ENCODE measurements at regions not wholly inside any gene's neighbourhood (a gene's known extent, or its start where the extent isn't known, plus 50 kb on each side); places are given as distances from the start of the nearest gene placed in this dataset.

DNA sequence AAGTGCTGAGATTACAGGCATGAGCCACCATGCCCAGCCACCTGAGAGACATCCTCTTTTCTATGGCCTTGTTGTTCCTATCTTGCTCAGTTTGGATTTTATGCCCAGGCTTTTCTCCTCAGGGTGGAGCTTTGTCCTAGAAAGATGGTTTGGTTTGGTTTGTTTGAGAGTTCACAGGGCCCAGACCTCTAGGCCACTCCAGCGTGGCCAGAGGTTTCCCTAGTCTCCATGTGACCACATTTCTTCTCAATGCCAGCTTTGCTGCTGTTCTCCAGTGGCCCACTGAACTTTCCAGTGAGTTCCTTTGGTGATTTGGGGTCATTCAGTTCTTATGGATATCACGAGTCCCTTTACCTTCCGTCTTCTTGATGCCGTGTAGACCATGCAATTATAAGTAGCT is 92.6 kb upstream of the SERBP1 start:
- no peak for TF ChIP-seq POLR2A (IDR thresholded peaks at IDR 0.05; ENCODE audit: extremely low read depth, insufficient read length)
- TF ChIP-seq, protein P1, sequence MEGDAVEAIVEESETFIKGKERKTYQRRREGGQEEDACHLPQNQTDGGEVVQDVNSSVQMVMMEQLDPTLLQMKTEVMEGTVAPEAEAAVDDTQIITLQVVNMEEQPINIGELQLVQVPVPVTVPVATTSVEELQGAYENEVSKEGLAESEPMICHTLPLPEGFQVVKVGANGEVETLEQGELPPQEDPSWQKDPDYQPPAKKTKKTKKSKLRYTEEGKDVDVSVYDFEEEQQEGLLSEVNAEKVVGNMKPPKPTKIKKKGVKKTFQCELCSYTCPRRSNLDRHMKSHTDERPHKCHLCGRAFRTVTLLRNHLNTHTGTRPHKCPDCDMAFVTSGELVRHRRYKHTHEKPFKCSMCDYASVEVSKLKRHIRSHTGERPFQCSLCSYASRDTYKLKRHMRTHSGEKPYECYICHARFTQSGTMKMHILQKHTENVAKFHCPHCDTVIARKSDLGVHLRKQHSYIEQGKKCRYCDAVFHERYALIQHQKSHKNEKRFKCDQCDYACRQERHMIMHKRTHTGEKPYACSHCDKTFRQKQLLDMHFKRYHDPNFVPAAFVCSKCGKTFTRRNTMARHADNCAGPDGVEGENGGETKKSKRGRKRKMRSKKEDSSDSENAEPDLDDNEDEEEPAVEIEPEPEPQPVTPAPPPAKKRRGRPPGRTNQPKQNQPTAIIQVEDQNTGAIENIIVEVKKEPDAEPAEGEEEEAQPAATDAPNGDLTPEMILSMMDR (IDR thresholded peaks at IDR 0.05; ENCODE audit: low read depth, low read length): no peak
